GM12864 (cell line): ENCODE measurements at regions not wholly inside any gene's neighbourhood (a gene's known extent, or its start where the extent isn't known, plus 50 kb on each side); places are given as distances from the start of the nearest gene placed in this dataset.

Experiments
- DNase-seq: peaks from one replicate; pipeline ENCODE4 v3.0.0-alpha.2; 2011; ENCODE audit warnings: low read depth
- H3K4me3 ChIP-seq: 2 replicates; pipeline ENCODE4 v1.5.1; 2011; ENCODE audit warnings: mild to moderate bottlenecking, low read depth, low read length, control low read depth
- TF ChIP-seq, protein P1 (sequence below): IDR thresholded peaks from 2 replicates; pipeline ENCODE4 v1.5.1; 2011; ENCODE audit warnings: low read depth, mild to moderate bottlenecking, moderate library complexity, low read length, control low read depth, inconsistent platforms; ENCODE audit errors: missing control alignments

DNA sequence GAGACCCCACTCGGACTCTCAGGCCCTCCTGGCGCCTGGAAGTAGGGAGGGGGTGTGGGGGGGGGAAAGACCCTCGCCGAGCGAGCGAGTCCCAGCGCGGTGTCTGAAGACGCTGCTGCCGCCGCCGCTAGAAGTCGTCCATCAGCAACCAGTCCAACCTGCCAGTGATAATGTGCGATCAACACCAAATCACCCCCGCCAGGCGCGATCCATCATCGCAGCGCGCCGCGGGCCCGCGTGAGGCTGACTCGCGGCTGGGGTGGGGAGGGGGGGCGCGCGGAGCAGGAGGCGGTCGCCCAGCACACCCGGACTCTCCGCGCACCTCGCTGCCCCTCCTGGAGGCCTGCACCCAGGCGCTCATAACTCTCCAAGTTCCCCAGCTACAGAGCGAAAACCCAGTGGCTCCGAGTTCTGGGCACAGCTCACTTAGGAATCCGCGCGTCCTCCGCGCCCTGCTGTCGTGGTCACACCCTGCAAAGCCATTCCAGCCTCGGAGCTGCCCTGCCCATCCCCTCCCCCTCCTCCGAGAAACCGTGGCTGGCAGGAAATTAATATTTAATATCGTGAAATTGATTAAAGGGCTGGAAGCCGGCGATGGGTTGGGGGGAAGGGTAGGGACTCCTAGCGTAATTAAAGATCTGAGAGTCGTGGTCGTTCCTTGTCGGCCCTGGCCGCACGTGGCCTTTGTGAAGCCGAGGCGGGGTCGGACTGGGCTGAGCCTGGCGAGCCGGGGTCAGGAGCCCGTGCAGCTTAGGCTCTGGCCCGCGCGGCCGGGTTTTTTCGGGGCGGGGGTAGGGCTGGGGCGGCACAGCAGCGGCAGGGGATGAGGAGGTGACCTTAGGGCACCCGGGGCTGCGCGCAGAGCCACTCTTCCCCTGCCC is 58.1 kb upstream of the BCOR start:
- DNase-seq, result no peak
- TF ChIP-seq, protein P1, sequence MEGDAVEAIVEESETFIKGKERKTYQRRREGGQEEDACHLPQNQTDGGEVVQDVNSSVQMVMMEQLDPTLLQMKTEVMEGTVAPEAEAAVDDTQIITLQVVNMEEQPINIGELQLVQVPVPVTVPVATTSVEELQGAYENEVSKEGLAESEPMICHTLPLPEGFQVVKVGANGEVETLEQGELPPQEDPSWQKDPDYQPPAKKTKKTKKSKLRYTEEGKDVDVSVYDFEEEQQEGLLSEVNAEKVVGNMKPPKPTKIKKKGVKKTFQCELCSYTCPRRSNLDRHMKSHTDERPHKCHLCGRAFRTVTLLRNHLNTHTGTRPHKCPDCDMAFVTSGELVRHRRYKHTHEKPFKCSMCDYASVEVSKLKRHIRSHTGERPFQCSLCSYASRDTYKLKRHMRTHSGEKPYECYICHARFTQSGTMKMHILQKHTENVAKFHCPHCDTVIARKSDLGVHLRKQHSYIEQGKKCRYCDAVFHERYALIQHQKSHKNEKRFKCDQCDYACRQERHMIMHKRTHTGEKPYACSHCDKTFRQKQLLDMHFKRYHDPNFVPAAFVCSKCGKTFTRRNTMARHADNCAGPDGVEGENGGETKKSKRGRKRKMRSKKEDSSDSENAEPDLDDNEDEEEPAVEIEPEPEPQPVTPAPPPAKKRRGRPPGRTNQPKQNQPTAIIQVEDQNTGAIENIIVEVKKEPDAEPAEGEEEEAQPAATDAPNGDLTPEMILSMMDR, result no peak
- peak overlapping the region; percentile 42 for H3K4me3 ChIP-seq

DNA sequence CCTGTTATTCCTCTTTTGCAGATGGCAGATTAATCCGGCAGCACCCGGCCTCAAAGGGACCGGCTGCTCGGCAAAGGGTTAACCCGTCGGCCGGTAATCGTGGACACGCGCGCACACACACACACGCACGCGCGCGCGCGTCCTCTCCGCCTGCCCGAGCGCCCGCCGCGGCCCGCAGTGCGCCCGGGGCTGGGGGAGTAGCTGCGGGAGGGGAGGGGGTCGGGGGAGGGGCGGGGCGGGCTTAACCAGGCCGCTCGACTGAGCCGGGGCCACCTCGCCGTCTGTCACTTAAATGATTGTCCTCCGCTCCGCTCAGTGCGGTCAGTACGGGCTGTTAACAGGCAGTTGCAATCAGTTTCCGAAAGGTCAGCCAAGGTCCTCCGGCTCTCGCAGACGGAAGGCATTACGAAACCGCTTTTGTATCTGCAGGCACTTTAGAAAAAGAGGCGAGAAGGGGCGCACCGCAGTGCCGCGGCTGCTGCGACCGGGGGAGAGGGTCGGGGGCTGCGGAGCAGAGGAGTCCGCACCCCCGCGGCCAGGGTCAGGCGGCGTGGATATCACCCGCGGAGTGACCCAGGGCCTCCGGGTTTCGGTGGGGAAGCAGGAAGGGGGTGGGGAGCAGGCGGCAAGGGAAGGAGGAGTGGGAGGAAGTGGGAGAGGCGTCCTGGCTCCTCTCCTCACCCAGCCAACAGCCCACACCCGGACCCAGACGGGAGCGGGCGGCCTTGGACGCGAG is 57.3 kb upstream of the BCOR start:
- H3K4me3 ChIP-seq, result peak overlapping the region; percentile 44
- DNase-seq, result no peak
- TF ChIP-seq, protein P1, result no peak

DNA sequence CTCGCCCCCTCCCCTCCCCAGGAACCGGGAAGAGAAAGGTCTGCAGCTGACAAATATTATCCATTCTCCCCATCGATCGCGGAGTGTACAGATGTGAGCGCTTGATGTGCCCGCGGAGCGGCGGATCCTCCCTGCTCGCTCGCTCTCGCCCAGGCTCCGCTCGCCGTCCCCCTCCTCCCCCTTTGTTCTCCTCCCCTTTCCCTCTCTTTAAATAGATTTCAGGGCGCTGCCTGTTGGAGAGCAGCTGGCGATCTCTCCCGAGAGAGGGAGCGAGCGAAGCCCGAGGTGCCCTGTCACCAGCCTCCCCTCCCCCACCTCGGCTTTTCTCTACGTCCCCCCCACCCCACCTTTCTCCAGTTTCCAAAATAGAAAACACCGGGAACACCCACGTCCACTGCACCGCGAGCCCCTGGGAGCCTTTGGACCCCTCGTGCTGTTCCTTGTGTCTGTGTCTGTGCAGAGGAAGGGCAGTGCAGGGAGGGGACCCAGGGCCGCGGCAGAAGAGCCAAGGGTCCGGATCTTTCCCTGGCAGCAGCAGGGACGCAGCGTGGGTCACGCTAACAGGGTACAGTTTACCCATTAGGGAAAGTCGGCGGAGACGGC is 56.6 kb upstream of the BCOR start:
- H3K4me3 ChIP-seq, result peak overlapping the region; percentile 44
- DNase-seq, result no peak

DNA sequence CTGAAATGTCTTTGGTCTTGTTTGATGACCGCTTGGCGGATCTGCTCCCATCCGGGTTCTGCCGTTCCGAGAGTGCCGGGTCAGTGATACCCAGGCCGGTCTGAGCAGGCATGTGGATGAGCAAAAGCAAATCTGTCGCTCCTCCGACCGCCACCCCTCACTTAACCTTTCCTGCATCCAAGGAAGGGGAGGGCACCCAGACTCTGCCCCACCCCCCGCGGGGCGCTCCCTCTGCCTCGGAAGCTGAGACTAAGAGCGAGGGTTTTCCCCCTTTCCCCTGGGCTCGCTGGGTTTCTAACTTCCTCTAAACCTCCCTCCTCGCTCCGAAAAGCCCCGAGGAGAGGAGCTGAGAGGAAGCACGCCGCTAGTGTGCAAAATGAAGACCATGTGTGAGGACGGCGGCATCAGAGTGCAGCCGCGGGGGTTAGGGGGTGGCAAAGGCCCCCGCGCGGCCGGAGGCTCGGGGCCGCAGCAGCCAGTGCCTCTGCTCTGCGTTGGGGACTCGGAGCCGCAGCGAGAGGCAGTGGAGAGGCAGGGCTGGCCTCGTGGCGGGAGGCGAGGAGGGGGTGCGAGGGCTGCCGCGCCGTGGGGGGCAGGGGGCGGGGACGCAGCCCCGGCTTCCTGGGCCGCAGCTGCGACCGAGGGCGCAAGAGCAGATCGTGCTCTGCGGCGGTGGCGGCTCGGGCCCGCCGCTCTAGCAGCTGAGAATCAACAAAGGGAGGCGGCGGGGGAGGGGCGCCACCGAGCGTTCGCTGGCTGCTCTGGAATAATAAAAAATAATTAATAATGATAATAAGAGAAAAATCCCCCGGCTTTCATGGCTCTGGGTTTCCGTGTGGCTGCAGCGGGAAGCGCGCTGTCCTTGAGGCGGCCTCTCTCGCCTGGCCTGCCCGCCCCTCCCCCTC is 55.8 kb upstream of the BCOR start:
- no peak for DNase-seq
- TF ChIP-seq, protein P1, result no peak
- peak overlapping the region; percentile 45 for H3K4me3 ChIP-seq

More for the DNA sequence above, 56.6 kb upstream of the BCOR start:
- TF ChIP-seq, protein P1, result no peak

DNA sequence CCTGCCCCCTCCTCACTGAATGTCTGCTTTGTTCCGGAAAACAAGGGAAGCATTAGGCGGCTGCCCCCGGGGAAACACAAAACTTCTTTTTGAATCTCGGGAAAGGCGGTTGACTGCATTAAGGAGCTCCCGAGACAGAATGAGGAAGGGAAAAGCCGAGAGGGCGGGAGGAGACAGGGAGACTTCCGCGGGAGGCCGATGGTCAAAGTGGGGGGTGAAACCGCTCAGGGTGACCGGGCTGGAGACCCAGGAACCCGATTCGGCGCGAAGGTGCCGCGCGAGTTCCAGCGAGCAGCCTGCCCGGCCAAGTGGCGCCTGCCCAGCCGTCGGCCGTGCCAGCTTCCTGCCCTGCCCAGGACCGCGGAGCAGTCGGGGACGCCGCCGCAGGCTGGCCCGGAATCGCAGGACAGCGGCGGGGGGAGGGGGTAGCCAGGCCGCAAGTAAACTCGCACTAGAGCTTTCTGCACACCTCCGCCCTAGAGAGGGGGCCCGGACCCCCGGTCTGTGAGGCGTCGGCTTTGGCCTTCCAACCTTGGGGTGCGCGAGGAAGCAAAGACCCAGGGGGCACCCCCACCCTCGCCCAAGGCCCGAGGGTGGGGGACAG is 55.1 kb upstream of the BCOR start:
- H3K4me3 ChIP-seq, result peak overlapping the region; percentile 45
- DNase-seq, result no peak
- TF ChIP-seq, protein P1, result no peak
